Trophoblast cell (in vitro differentiated cells and primary cell): ENCODE measurements at regions not wholly inside any gene's neighbourhood (a gene's known extent, or its start where the extent isn't known, plus 50 kb on each side); places are given as distances from the start of the nearest gene placed in this dataset.

Experiments
- DNase-seq, 2 donors: peaks; one replicate each; pipeline ENCODE4 v3.0.0-alpha.2; 2016
- H2AFZ ChIP-seq: 2 replicates; pipeline ENCODE4 v1.6.1; 2013; ENCODE audit warnings: low read length, moderate library complexity, mild to moderate bottlenecking; ENCODE audit not compliant: insufficient read depth, poor library complexity
- H2AK5ac ChIP-seq: 2 replicates; pipeline ENCODE4 v1.6.1; 2013; ENCODE audit warnings: mild to moderate bottlenecking, low read length
- H2BK120ac ChIP-seq: 2 replicates; pipeline ENCODE4 v1.6.1; 2013; ENCODE audit warnings: low read length, mild to moderate bottlenecking, moderate library complexity; ENCODE audit not compliant: insufficient read depth, poor library complexity
- H2BK12ac ChIP-seq: 2 replicates; pipeline ENCODE4 v1.6.1; 2013; ENCODE audit warnings: mild to moderate bottlenecking, low read length, moderate library complexity
- H2BK5ac ChIP-seq: 2 replicates; pipeline ENCODE4 v1.6.1; 2013; ENCODE audit warnings: low read length, low read depth, moderate library complexity, mild to moderate bottlenecking; ENCODE audit not compliant: poor library complexity
- H3K14ac ChIP-seq: 2 replicates; pipeline ENCODE4 v1.6.1; 2013; ENCODE audit warnings: mild to moderate bottlenecking, low read length
- H3K18ac ChIP-seq: 2 replicates; pipeline ENCODE4 v1.6.1; 2013; ENCODE audit warnings: mild to moderate bottlenecking, low read length
- H3K23ac ChIP-seq: 2 replicates; pipeline ENCODE4 v1.6.1; 2013; ENCODE audit warnings: low read length
- H3K27ac ChIP-seq: 2 replicates; pipeline ENCODE4 v1.5.1; 2013; ENCODE audit warnings: low read depth, mild to moderate bottlenecking, inconsistent platforms, low read length, moderate library complexity
- H3K27me3 ChIP-seq: 2 replicates; pipeline ENCODE4 v1.6.1; 2013; ENCODE audit warnings: inconsistent platforms, mild to moderate bottlenecking, low read length, moderate library complexity; ENCODE audit not compliant: insufficient read depth
- H3K36me3 ChIP-seq, 2 experiments: 1 replicate in 1 of 2; 2 replicates in 1 of 2; pipeline ENCODE4 v1.6.1; 2013; ENCODE audit warnings: low read length in 2 of 2, mild to moderate bottlenecking in 2 of 2, moderate library complexity in 1 of 2; ENCODE audit not compliant: insufficient read depth in 2 of 2, control insufficient read depth in 1 of 2
- H3K4ac ChIP-seq: 2 replicates; pipeline ENCODE4 v1.6.1; 2013; ENCODE audit warnings: low read depth, mild to moderate bottlenecking, low read length, moderate library complexity
- H3K4me1 ChIP-seq, 2 experiments: 1 replicate in 1 of 2; 2 replicates in 1 of 2; pipeline ENCODE4 v1.6.1; 2013; ENCODE audit warnings: low read length in 2 of 2, mild to moderate bottlenecking in 2 of 2, moderate library complexity in 1 of 2; ENCODE audit not compliant: insufficient read depth in 2 of 2, control insufficient read depth in 1 of 2
- H3K4me2 ChIP-seq: 2 replicates; pipeline ENCODE4 v1.6.1; 2013; ENCODE audit warnings: inconsistent platforms, mild to moderate bottlenecking, low read length, moderate library complexity
- H3K4me3 ChIP-seq: 2 replicates; pipeline ENCODE4 v1.5.1; 2013; ENCODE audit warnings: mild to moderate bottlenecking, low read depth, low read length, inconsistent platforms
- H3K79me1 ChIP-seq: one replicate; pipeline ENCODE4 v1.6.1; 2013; ENCODE audit warnings: low read length
- H3K79me2 ChIP-seq: 2 replicates; pipeline ENCODE4 v1.6.1; 2013; ENCODE audit warnings: low read length, mild to moderate bottlenecking; ENCODE audit not compliant: control insufficient read depth, insufficient read depth, poor library complexity
- H3K9ac ChIP-seq: 2 replicates; pipeline ENCODE4 v1.6.1; 2013; ENCODE audit warnings: mild to moderate bottlenecking, low read length
- H3K9me3 ChIP-seq: 2 replicates; pipeline ENCODE4 v1.6.1; 2013; ENCODE audit warnings: low read depth, mild to moderate bottlenecking, control low read depth, inconsistent platforms, low read length; ENCODE audit not compliant: insufficient read depth
- H4K12ac ChIP-seq: 2 replicates; pipeline ENCODE4 v1.6.1; 2013; ENCODE audit warnings: low read depth, mild to moderate bottlenecking, low read length, moderate library complexity
- H4K8ac ChIP-seq: 2 replicates; pipeline ENCODE4 v1.6.1; 2013; ENCODE audit warnings: low read depth, mild to moderate bottlenecking, low read length, moderate library complexity
- H4K91ac ChIP-seq: one replicate; pipeline ENCODE4 v1.6.1; 2013; ENCODE audit warnings: low read depth, mild to moderate bottlenecking, low read length, moderate library complexity
- WGBS: extraction: QIAGEN DNeasy Blood & Tissue Kit; methylation state at CpG from one replicate; pipeline ENCODE4 v1.1.7; 2013; ENCODE audit warnings: missing lambda C conversion rate; ENCODE audit not compliant: insufficient read length, insufficient coverage; ENCODE audit errors: extremely low coverage; 5-methylcytosine and 5-hydroxymethylcytosine counted together

DNA sequence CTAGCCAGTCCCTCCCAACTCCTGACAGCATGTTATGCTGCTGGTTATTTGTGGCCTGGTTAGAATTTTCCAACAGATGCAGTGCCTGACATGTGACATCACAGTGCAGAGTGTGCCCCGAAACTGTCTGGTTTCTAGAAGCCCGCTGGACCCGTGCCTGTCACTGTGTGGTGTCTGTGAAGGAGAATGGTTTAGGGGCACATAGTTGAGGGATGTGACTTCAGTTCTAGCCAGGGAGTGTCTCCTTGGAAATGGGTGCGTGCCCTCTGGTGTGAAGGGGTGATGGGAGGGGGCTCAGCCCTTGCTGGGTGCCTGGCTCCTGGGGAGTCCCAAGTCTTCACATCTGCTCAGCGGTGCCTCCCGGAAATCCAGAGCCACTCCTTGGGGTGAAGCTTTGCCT, 303.6 kb downstream of the GLRX3 start:
- H3K9ac ChIP-seq = peak overlapping the region; percentile 15
- H3K4me3 ChIP-seq = no peak overlapping the region
- no peaks in the 10 kb centered on the region for H3K79me2 ChIP-seq
- H3K18ac ChIP-seq = no peak overlapping the region
- H3K4me1 ChIP-seq = no peaks in the 10 kb centered on the region
- no peak overlapping the region for H2BK120ac ChIP-seq
- no peak overlapping the region for H3K27ac ChIP-seq
- H4K8ac ChIP-seq = no peak overlapping the region
- no peak overlapping the region for H3K4ac ChIP-seq
- H3K4me2 ChIP-seq = no peak overlapping the region
- H2BK12ac ChIP-seq = no peak overlapping the region
- no peak overlapping the region for H4K91ac ChIP-seq
- H3K9me3 ChIP-seq = no peaks in the 10 kb centered on the region
- no peak overlapping the region for H4K12ac ChIP-seq
- H3K36me3 ChIP-seq = no peaks in the 10 kb centered on the region
- no peak overlapping the region for H2AFZ ChIP-seq
- WGBS = no CpG with 5 or more reads among the region's 6 CpGs
- H3K79me1 ChIP-seq = no peaks in the 10 kb centered on the region
- no peak overlapping the region for H3K23ac ChIP-seq
- H2BK5ac ChIP-seq = no peak overlapping the region
- H3K14ac ChIP-seq = no peak overlapping the region
- DNase-seq = no peak
- H2AK5ac ChIP-seq = no peak overlapping the region
- H3K27me3 ChIP-seq = no peaks in the 10 kb centered on the region

DNA sequence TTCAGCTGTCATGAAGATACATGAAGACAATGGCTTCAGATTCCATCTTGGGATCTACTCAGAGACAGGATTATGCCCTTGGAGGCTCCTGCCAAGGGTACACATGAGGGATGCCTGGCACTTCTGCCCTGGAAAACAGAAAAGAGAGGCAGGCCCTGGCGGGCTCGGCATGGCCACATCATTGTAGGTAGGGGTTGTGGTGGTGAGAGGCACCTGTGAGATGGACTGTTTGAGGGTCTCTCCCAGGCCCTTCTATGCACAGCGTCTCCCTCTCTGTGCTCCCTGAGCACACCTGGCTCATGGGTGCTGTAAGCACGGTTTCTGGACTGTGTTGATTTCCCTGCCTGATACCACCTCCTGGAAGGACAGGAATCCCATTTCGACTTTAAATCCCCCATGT, 304.3 kb downstream of the GLRX3 start:
- no peak for DNase-seq
- Histone ChIP-seq H2BK120ac (no peak overlapping the region), H3K9me3 (no peaks in the 10 kb centered on the region), H3K4me2 (no peak overlapping the region), H2AFZ (no peak overlapping the region), H3K18ac (no peak overlapping the region), H3K4ac (no peak overlapping the region), H4K91ac (no peak overlapping the region), H3K4me1 (no peaks in the 10 kb centered on the region), H3K23ac (no peak overlapping the region), H2BK5ac (no peak overlapping the region), H3K79me2 (no peaks in the 10 kb centered on the region), H3K27me3 (no peaks in the 10 kb centered on the region), H4K12ac (no peak overlapping the region), H3K4me3 (no peak overlapping the region), H2AK5ac (no peak overlapping the region), H3K27ac (no peak overlapping the region), H4K8ac (no peak overlapping the region), H3K14ac (no peak overlapping the region), H3K36me3 (no peaks in the 10 kb centered on the region), H3K79me1 (no peaks in the 10 kb centered on the region), H3K9ac (no peak overlapping the region), H2BK12ac (no peak overlapping the region)
- no CpG with 5 or more reads among the region's 5 CpGs for WGBS

DNA sequence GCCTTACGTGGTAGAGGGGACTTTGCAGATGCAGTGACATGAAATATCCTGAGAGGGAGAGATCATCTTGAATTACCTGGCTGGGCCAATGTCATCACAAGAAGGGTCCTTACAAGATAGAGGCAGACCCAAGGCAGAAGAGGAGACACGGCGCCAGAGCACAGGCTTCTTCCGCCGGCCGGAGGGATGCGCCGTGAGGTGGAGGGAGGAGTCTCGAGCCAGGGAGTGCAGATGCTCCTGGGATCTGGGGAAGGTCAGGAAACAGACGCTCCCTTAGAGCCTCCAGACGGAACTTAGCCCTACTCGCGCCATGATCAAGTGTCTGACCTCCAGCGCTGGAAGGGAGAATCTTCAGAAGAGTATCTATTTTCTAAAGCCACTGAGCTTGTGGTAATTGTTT, 304.8 kb downstream of the GLRX3 start:
- H4K12ac ChIP-seq = no peak overlapping the region
- H3K27me3 ChIP-seq = no peaks in the 10 kb centered on the region
- H2BK5ac ChIP-seq = no peak overlapping the region

DNA sequence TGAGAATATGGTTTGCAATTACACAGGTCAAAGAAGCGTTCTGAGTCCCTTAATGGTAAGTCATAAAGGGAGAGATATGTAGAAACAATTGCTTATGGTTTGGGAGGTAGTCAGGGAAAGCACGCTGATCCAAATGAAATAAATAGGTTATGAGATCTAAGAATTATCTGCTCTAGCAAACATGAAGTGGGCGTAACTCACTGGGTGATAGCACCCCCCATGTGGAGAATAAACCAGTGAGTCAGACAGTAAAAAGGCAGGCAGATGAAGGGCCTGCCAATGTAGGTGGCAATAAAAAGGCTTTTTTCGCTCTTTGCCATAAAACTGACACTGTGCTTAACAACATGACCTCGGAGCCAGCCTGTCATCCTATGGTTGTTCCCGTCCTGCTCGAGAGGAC, 306.9 kb downstream of the GLRX3 start:
- H3K9me3 ChIP-seq = no peaks in the 10 kb centered on the region
- no peaks in the 10 kb centered on the region for H3K27me3 ChIP-seq
- H3K14ac ChIP-seq = no peak overlapping the region
- no peak overlapping the region for H3K18ac ChIP-seq
- H4K8ac ChIP-seq = no peak overlapping the region
- no peaks in the 10 kb centered on the region for H3K36me3 ChIP-seq
- H3K23ac ChIP-seq = no peak overlapping the region
- H2BK5ac ChIP-seq = no peak overlapping the region
- H4K12ac ChIP-seq = no peak overlapping the region
- DNase-seq = no peak
- no peaks in the 10 kb centered on the region for H3K79me2 ChIP-seq
- no peaks in the 10 kb centered on the region for H3K4me1 ChIP-seq
- H3K27ac ChIP-seq = no peak overlapping the region
- H3K4me2 ChIP-seq = no peak overlapping the region
- no peak overlapping the region for H2AK5ac ChIP-seq
- no CpG with 5 or more reads among the region's 7 CpGs for WGBS
- no peak overlapping the region for H3K9ac ChIP-seq
- no peaks in the 10 kb centered on the region for H3K79me1 ChIP-seq
- no peak overlapping the region for H2AFZ ChIP-seq
- no peak overlapping the region for H2BK120ac ChIP-seq
- H2BK12ac ChIP-seq = no peak overlapping the region
- H4K91ac ChIP-seq = no peak overlapping the region
- no peak overlapping the region for H3K4me3 ChIP-seq
- H3K4ac ChIP-seq = no peak overlapping the region

More for the DNA sequence above, 304.8 kb downstream of the GLRX3 start:
- H2AK5ac ChIP-seq = no peak overlapping the region
- no peak overlapping the region for H4K8ac ChIP-seq
- WGBS = no CpG with 5 or more reads among the region's 14 CpGs
- no peak overlapping the region for H3K4me2 ChIP-seq
- no peak overlapping the region for H3K23ac ChIP-seq
- H3K9me3 ChIP-seq = no peaks in the 10 kb centered on the region
- no peak overlapping the region for H3K4me3 ChIP-seq
- no peak overlapping the region for H2AFZ ChIP-seq
- no peaks in the 10 kb centered on the region for H3K79me1 ChIP-seq
- H2BK12ac ChIP-seq = no peak overlapping the region
- no peaks in the 10 kb centered on the region for H3K4me1 ChIP-seq
- no peak overlapping the region for H3K18ac ChIP-seq
- no peak for DNase-seq
- H3K79me2 ChIP-seq = no peaks in the 10 kb centered on the region
- no peak overlapping the region for H3K14ac ChIP-seq
- no peak overlapping the region for H3K9ac ChIP-seq
- H3K36me3 ChIP-seq = no peaks in the 10 kb centered on the region
- H3K27ac ChIP-seq = no peak overlapping the region
- no peak overlapping the region for H2BK120ac ChIP-seq
- H4K91ac ChIP-seq = no peak overlapping the region
- H3K4ac ChIP-seq = no peak overlapping the region
